Ovary (tissue), 7 donors: ENCODE measurements at regions not wholly inside any gene's neighbourhood (a gene's known extent, or its start where the extent isn't known, plus 50 kb on each side); places are given as distances from the start of the nearest gene placed in this dataset.

ENCODE experiments used
- DNase-seq, 5 donors: peaks; one replicate each; pipeline ENCODE4 v3.0.0-alpha.2; 2019 to 2020
- H3K27ac ChIP-seq, 2 donors: fragments of 200-600 bp; one replicate each; pipeline versions ENCODE4 v1.5.1 to v1.8.0; 2019 to 2022
- H3K27me3 ChIP-seq: fragments of 200-600 bp; one replicate; pipeline ENCODE4 v1.8.0; 2022
- H3K36me3 ChIP-seq: fragments of 200-600 bp; sonication (generic); one replicate; pipeline ENCODE4 v1.5.1; 2019
- H3K4me1 ChIP-seq: one replicate; pipeline ENCODE4 v1.8.1; 2013; ENCODE audit warnings: mild to moderate bottlenecking, moderate library complexity; ENCODE audit not compliant: insufficient read depth
- H3K4me3 ChIP-seq: fragments of 200-600 bp; sonication (generic); one replicate; pipeline ENCODE4 v1.5.1; 2017
- H3K9me3 ChIP-seq, 2 donors: fragments of 200-600 bp in 1 of 2; sonication (generic) in 1 of 2; one replicate each; pipeline versions ENCODE4 v1.5.1 to v1.8.1; 2013 to 2019; ENCODE audit warnings: mild to moderate bottlenecking in 1 of 2, moderate library complexity in 1 of 2
- CTCF ChIP-seq, 3 donors: fragments of 450-650 bp in 2 of 3; fragments of 200-600 bp in 1 of 3; IDR thresholded peaks; one replicate each; pipeline versions ENCODE4 v1.5.1 to v1.8.0; 2016 to 2022; ENCODE audit warnings: antibody characterized with exemption in 3 of 3, mild to moderate bottlenecking in 1 of 3
- EP300 ChIP-seq: sonication (generic); formaldehyde crosslinking; IDR thresholded peaks from one replicate; pipeline ENCODE4 v1.6.1; 2017; ENCODE audit warnings: antibody characterized with exemption
- POLR2A ChIP-seq: fragments of 450-650 bp; IDR thresholded peaks from one replicate; pipeline ENCODE4 v1.6.1; 2017; ENCODE audit warnings: antibody characterized with exemption, mild to moderate bottlenecking, moderate library complexity
- WGBS, 3 donors: extraction: QIAGEN DNeasy Blood & Tissue Kit in 1 of 3; methylation state at CpG; one replicate each; pipeline versions ENCODE4 v1.1.5 to v1.1.7; 2013 to 2017; 5-methylcytosine and 5-hydroxymethylcytosine counted together
- intact Hi-C, 4 donors: fragments of 100-400 bp; cut with DNase I; formaldehyde crosslinking; loops; one replicate each; pipeline versions ENCODE4 v1.11.0 to v1.15.1; 2022 to 2023
- donor health status: DM: no; HTN: no; CAD: no; lungs with moderate emphysema.
- donor health status: DM: no; HTN: no; CAD: no.
- donor health status: Bipolar disorder and iron deficiency.
- donor health status: DM: no; HTN: no; CAD: no.
- donor health status: DM: yes; HTN: yes; CAD: no.

GRCh38 chr9:22808876-22809275 lies 362.3 kb downstream of the DMRTA1 start:
- no peaks in the 10 kb centered on the region for H3K27me3 ChIP-seq
- no peak overlapping the region for H3K27ac ChIP-seq
- no peak overlapping the region for H3K4me3 ChIP-seq
- DNase-seq = no peak
- no peaks in the 10 kb centered on the region for H3K4me1 ChIP-seq
- no peaks in the 10 kb centered on the region for H3K36me3 ChIP-seq
- no peaks in the 10 kb centered on the region for H3K9me3 ChIP-seq
- WGBS, 3 donors = 59 to 68% (median 67%) methylated on average over 1 of the region's 1 CpG
- intact Hi-C loops = no loop called here
- no peak for TF ChIP-seq POLR2A
- TF ChIP-seq EP300 = no peak
- TF ChIP-seq CTCF (IDR thresholded peaks at IDR 0.05) = no peak

GRCh38 chr9:22809371-22809770 lies 362.7 kb downstream of the DMRTA1 start:
- H3K4me3 ChIP-seq = no peak overlapping the region
- H3K36me3 ChIP-seq = no peaks in the 10 kb centered on the region
- no peaks in the 10 kb centered on the region for H3K9me3 ChIP-seq
- no peaks in the 10 kb centered on the region for H3K4me1 ChIP-seq
- H3K27ac ChIP-seq = no peak overlapping the region
- WGBS, 3 donors = 77 to 86% (median 77%) methylated on average over 2 of the region's 2 CpGs
- intact Hi-C loops = no loop called here
- TF ChIP-seq POLR2A (no peak), CTCF (IDR thresholded peaks at IDR 0.05) (no peak), EP300 (no peak)
- no peaks in the 10 kb centered on the region for H3K27me3 ChIP-seq
- DNase-seq = no peak

GRCh38 chr9:22813529-22813928 lies 366.9 kb downstream of the DMRTA1 start:
- H3K9me3 ChIP-seq = no peaks in the 10 kb centered on the region
- no peaks in the 10 kb centered on the region for H3K27me3 ChIP-seq
- H3K4me1 ChIP-seq = peaks cover 1% of the 10 kb centered on the region
- H3K27ac ChIP-seq = no peak overlapping the region
- no peak overlapping the region for H3K4me3 ChIP-seq
- 63 to 76% (median 74%) methylated on average over 2 of the region's 2 CpGs for WGBS, 3 donors
- no peaks in the 10 kb centered on the region for H3K36me3 ChIP-seq
- intact Hi-C loops = no loop called here
- TF ChIP-seq CTCF (IDR thresholded peaks at IDR 0.05) (no peak), EP300 (no peak), POLR2A (no peak)
- DNase-seq = no peak

GRCh38 chr9:22815246-22815645 lies 368.6 kb downstream of the DMRTA1 start:
- intact Hi-C loops = no loop called here
- no peaks in the 10 kb centered on the region for H3K27me3 ChIP-seq
- no peak overlapping the region for H3K27ac ChIP-seq
- TF ChIP-seq EP300 (no peak), POLR2A (no peak), CTCF (IDR thresholded peaks at IDR 0.05) (no peak)
- H3K4me1 ChIP-seq = peaks cover 1% of the 10 kb centered on the region
- DNase-seq = no peak
- no peaks in the 10 kb centered on the region for H3K9me3 ChIP-seq
- no peak overlapping the region for H3K4me3 ChIP-seq
- H3K36me3 ChIP-seq = no peaks in the 10 kb centered on the region
- WGBS, 3 donors = 54 to 71% (median 59%) methylated on average over 3 of the region's 3 CpGs

GRCh38 chr9:22817181-22817580 lies 370.6 kb downstream of the DMRTA1 start:
- Histone ChIP-seq H3K9me3 (no peaks in the 10 kb centered on the region), H3K27ac (no peak overlapping the region), H3K4me1 (peaks cover 1% of the 10 kb centered on the region), H3K4me3 (no peak overlapping the region), H3K27me3 (no peaks in the 10 kb centered on the region), H3K36me3 (no peaks in the 10 kb centered on the region)
- DNase-seq = no peak
- intact Hi-C loops = no loop called here
- TF ChIP-seq EP300 = no peak
- TF ChIP-seq CTCF (IDR thresholded peaks at IDR 0.05) = no peak
- TF ChIP-seq POLR2A = no peak
